HL-60 (cell line): ENCODE measurements at regions not wholly inside any gene's neighbourhood (a gene's known extent, or its start where the extent isn't known, plus 50 kb on each side); places are given as distances from the start of the nearest gene placed in this dataset.

ENCODE experiments used
- CTCF ChIP-seq: IDR thresholded peaks from one replicate; pipeline ENCODE4 v1.5.1; 2011; ENCODE audit warnings: low read length, control low read depth, inconsistent platforms; ENCODE audit not compliant: insufficient read depth
- POLR2AphosphoS5 ChIP-seq: IDR thresholded peaks from 2 replicates; pipeline ENCODE4 v1.6.1; 2012; ENCODE audit warnings: low read depth

- TF ChIP-seq CTCF (peak; percentile 57), POLR2AphosphoS5 (no peak)
Measured at GRCh38 chr13:60627071-60627686, 230.2 kb downstream of the TDRD3 start.
